Astrocyte (in vitro differentiated cells and primary cell): ENCODE measurements at regions not wholly inside any gene's neighbourhood (a gene's known extent, or its start where the extent isn't known, plus 50 kb on each side); places are given as distances from the start of the nearest gene placed in this dataset.

Experiments used
- CTCF ChIP-seq: IDR thresholded peaks from 2 replicates; pipeline ENCODE4 v1.5.1; 2011; ENCODE audit warnings: low read depth, mild to moderate bottlenecking, inconsistent platforms, low read length, moderate library complexity; ENCODE audit not compliant: insufficient read depth
- EZH2 ChIP-seq: IDR thresholded peaks from 2 replicates; pipeline ENCODE4 v1.6.1; 2012; ENCODE audit warnings: mild to moderate bottlenecking, low read length, inconsistent platforms; ENCODE audit not compliant: insufficient read depth

DNA sequence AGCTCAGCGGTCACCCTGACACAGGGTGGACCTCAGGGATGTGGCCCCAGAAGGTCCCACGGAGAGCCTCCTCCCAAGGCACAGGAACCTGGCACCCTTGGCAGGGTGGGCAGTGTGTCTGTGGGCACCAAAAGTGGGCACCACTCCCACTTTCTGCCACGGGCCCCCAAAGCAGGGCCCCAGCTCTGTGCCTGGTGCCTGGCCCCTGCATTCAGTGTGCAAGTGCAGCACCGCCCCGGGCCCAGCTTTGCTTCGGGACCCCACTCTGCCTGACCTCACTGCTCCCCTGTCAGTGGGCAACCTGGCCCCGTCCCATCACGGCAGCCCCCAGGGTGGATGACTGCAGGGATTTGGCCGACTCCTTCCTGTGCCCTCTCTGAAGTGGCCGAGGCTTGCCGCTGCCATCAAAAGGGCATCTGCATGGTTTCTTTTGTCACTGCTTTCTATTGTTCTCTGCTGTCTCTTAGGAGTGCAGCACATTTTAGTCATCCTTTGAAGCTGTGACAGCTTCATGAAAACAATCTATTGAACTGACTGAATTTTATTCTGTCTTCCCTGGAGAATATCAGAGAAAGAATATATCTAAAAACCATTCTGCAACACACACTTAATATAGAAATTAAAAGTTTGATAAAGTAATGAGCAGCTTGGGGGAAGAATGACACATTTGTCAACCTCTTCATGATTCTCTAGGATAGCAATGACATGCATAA, 302.4 kb downstream of the FAM47B start:
- no peak for TF ChIP-seq CTCF
- TF ChIP-seq EZH2 = no peak
